ENCODE measurements at regions not wholly inside any gene's neighbourhood (a gene's known extent, or its start where the extent isn't known, plus 50 kb on each side); places are given as distances from the start of the nearest gene placed in this dataset.

GRCh38 chrX:121782976-121783375 is 735.6 kb downstream of the GLUD2 start:
- TF ChIP-seq CTCF (IDR thresholded peaks at IDR 0.05) (no peak), POLR2A (IDR thresholded peaks at IDR 0.05) (no peak)
